ENCODE measurements at regions not wholly inside any gene's neighbourhood (a gene's known extent, or its start where the extent isn't known, plus 50 kb on each side); places are given as distances from the start of the nearest gene placed in this dataset.

DNA sequence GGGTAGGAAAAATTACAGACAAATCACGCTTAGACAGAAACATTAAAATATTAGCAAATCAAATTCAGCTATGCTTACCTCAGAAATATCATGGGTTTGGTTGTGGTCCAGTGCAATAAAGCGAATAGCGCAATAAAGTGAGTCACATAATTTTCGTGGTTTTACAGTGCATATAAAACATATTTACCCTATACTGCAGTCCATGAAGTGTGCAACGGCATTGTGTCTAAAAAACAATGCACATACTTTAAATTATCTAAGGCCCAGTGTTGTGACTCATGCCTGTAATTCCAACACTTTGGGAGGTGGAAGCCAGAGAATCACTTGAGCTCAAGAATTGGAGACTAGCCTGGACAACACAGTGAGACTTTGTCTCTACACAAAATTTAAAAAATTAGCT is 195.7 kb upstream of the IL1RAPL1 start:
- TF ChIP-seq, protein P1, sequence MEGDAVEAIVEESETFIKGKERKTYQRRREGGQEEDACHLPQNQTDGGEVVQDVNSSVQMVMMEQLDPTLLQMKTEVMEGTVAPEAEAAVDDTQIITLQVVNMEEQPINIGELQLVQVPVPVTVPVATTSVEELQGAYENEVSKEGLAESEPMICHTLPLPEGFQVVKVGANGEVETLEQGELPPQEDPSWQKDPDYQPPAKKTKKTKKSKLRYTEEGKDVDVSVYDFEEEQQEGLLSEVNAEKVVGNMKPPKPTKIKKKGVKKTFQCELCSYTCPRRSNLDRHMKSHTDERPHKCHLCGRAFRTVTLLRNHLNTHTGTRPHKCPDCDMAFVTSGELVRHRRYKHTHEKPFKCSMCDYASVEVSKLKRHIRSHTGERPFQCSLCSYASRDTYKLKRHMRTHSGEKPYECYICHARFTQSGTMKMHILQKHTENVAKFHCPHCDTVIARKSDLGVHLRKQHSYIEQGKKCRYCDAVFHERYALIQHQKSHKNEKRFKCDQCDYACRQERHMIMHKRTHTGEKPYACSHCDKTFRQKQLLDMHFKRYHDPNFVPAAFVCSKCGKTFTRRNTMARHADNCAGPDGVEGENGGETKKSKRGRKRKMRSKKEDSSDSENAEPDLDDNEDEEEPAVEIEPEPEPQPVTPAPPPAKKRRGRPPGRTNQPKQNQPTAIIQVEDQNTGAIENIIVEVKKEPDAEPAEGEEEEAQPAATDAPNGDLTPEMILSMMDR (IDR thresholded peaks at IDR 0.05) = no peak
- TF ChIP-seq POLR2A (IDR thresholded peaks at IDR 0.05) = no peak

Measured in testis (tissue), 2 donors.